H1 (cell line): ENCODE measurements at regions not wholly inside any gene's neighbourhood (a gene's known extent, or its start where the extent isn't known, plus 50 kb on each side); places are given as distances from the start of the nearest gene placed in this dataset.

ENCODE experiments used
- CBX8 ChIP-seq: fragments of 300-800, 300-1000 bp; sonication (generic); IDR thresholded peaks from 2 replicates; pipeline ENCODE4 v1.7.1; 2016; ENCODE audit warnings: low read depth, low read length, borderline replicate concordance
- EP300 ChIP-seq, 2 experiments: IDR thresholded peaks; 1 replicate in 1 of 2; 2 replicates in 1 of 2; pipeline ENCODE4 v1.6.1; 2011 to 2012; ENCODE audit warnings: low read depth in 2 of 2, low read length in 2 of 2, mild to moderate bottlenecking in 2 of 2, borderline replicate concordance in 1 of 2, inconsistent platforms in 1 of 2, moderate library complexity in 1 of 2
- EZH2 ChIP-seq: fragments of 200-600 bp; sonication (generic); IDR thresholded peaks from 2 replicates; pipeline ENCODE4 v1.7.1; 2012; ENCODE audit warnings: low read depth, mild to moderate bottlenecking, moderate library complexity, low read length, inconsistent platforms; ENCODE audit not compliant: severe bottlenecking
- POLR2AphosphoS5 ChIP-seq: IDR thresholded peaks from 2 replicates; pipeline ENCODE4 v1.6.1; 2011; ENCODE audit warnings: low read depth, low read length
- SIN3A ChIP-seq, 2 experiments: IDR thresholded peaks in 1 of 2; conservative IDR thresholded peaks in 1 of 2; 2 replicates each; pipeline ENCODE4 v1.6.1; 2011 to 2012; ENCODE audit warnings: low read length in 2 of 2, improper control_type of control experiment in 1 of 2, low read depth in 1 of 2, mild to moderate bottlenecking in 1 of 2
- SP1 ChIP-seq: IDR thresholded peaks from 2 replicates; pipeline ENCODE4 v1.6.1; 2011; ENCODE audit warnings: low read depth, low read length
- TF ChIP-seq, protein P1 (sequence below), 3 experiments: IDR thresholded peaks; 1 replicate in 2 of 3; 2 replicates in 1 of 3; pipeline versions ENCODE4 v1.5.1 to v1.6.1; 2011; ENCODE audit warnings: low read length in 3 of 3, mild to moderate bottlenecking in 3 of 3, inconsistent platforms in 2 of 3, low read depth in 1 of 3, moderate library complexity in 1 of 3; ENCODE audit not compliant: insufficient read depth in 1 of 3; ENCODE audit errors: control extremely low read depth in 1 of 3
- TF ChIP-seq, protein P2 (sequence below): IDR thresholded peaks from 2 replicates; pipeline ENCODE4 v1.6.1; 2012; ENCODE audit warnings: inconsistent platforms

- TF ChIP-seq, protein P1, sequence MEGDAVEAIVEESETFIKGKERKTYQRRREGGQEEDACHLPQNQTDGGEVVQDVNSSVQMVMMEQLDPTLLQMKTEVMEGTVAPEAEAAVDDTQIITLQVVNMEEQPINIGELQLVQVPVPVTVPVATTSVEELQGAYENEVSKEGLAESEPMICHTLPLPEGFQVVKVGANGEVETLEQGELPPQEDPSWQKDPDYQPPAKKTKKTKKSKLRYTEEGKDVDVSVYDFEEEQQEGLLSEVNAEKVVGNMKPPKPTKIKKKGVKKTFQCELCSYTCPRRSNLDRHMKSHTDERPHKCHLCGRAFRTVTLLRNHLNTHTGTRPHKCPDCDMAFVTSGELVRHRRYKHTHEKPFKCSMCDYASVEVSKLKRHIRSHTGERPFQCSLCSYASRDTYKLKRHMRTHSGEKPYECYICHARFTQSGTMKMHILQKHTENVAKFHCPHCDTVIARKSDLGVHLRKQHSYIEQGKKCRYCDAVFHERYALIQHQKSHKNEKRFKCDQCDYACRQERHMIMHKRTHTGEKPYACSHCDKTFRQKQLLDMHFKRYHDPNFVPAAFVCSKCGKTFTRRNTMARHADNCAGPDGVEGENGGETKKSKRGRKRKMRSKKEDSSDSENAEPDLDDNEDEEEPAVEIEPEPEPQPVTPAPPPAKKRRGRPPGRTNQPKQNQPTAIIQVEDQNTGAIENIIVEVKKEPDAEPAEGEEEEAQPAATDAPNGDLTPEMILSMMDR (IDR thresholded peaks at IDR 0.05; ENCODE audit: control extremely low read depth in 1 of 3, insufficient read depth in 1 of 3, low read depth in 1 of 3, low read length in 3 of 3): no peak
- TF ChIP-seq SIN3A (conservative IDR thresholded peaks at IDR 0.05 in 1 of 2, IDR thresholded peaks at IDR 0.05 in 1 of 2; ENCODE audit: low read depth in 1 of 2, low read length in 2 of 2) (no peak), SP1 (no peak), CBX8 (no peak), EZH2 (no peak), EP300 (IDR thresholded peaks at IDR 0.05; ENCODE audit: borderline replicate concordance in 1 of 2, low read depth in 2 of 2, low read length in 2 of 2) (no peak), POLR2AphosphoS5 (no peak)
- TF ChIP-seq, protein P2, sequence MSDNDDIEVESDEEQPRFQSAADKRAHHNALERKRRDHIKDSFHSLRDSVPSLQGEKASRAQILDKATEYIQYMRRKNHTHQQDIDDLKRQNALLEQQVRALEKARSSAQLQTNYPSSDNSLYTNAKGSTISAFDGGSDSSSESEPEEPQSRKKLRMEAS: no peak
These were observed 148.8 kb downstream of the GATB start for GRCh38 chr4:151611960-151612359.
